HEK293T (cell line): ENCODE measurements at regions not wholly inside any gene's neighbourhood (a gene's known extent, or its start where the extent isn't known, plus 50 kb on each side); places are given as distances from the start of the nearest gene placed in this dataset.
"Not testable (repeated sequence)": the region's sequence is repeated elsewhere in the genome, so short reads cannot be mapped to it uniquely, and the experiment has no call there.

Source experiments
- CTCF ChIA-PET: fragments of 350-600 bp; formaldehyde crosslinking; extraction: SDS; loops from one replicate; lab custom pipeline; 2021; ENCODE audit warnings: antibody characterized with exemption, inconsistent platforms; lab: Yijun Ruan, JAX
- POLR2A ChIA-PET: fragments of 350-600 bp; formaldehyde crosslinking; extraction: SDS; loops from one replicate; lab custom pipeline; 2020; ENCODE audit warnings: antibody characterized with exemption, inconsistent platforms; lab: Yijun Ruan, JAX
- DNase-seq: peaks from one replicate; pipeline ENCODE4 v3.0.0; 2012; ENCODE audit warnings: mixed read lengths; ENCODE audit errors: extremely low spot score
- ARNT ChIP-seq: fragments of 450-650 bp; IDR thresholded peaks from 2 replicates; pipeline ENCODE4 v1.6.1; 2017; ENCODE audit warnings: mild to moderate bottlenecking
- BHLHE40 ChIP-seq: fragments of 450-650 bp; IDR thresholded peaks from 2 replicates; pipeline ENCODE4 v1.6.1; 2016; ENCODE audit warnings: mild to moderate bottlenecking, moderate library complexity, borderline replicate concordance
- CTBP1 ChIP-seq: fragments of 450-650 bp; IDR thresholded peaks from 2 replicates; pipeline ENCODE4 v1.6.1; 2016; ENCODE audit warnings: borderline replicate concordance
- ELF4 ChIP-seq: fragments of 450-650 bp; IDR thresholded peaks from 2 replicates; pipeline ENCODE4 v1.6.1; 2017; ENCODE audit warnings: antibody characterized with exemption
- FOXA1 ChIP-seq: fragments of 450-650 bp; IDR thresholded peaks from 2 replicates; pipeline ENCODE4 v1.6.1; 2016; ENCODE audit warnings: mild to moderate bottlenecking
- FOXK2 ChIP-seq: fragments of 450-650 bp; IDR thresholded peaks from 2 replicates; pipeline ENCODE4 v1.6.1; 2016; ENCODE audit warnings: mild to moderate bottlenecking
- FOXM1 ChIP-seq: fragments of 450-650 bp; IDR thresholded peaks from 2 replicates; pipeline ENCODE4 v1.6.1; 2017; ENCODE audit warnings: mild to moderate bottlenecking, borderline replicate concordance
- HDGF ChIP-seq: fragments of 450-650 bp; IDR thresholded peaks from 2 replicates; pipeline ENCODE4 v1.6.1; 2017; ENCODE audit warnings: antibody characterized with exemption, borderline replicate concordance
- L3MBTL2 ChIP-seq: fragments of 450-650 bp; conservative IDR thresholded peaks from 2 replicates; pipeline ENCODE4 v1.6.1; 2016; ENCODE audit warnings: mild to moderate bottlenecking
- LEF1 ChIP-seq: fragments of 450-650 bp; IDR thresholded peaks from 2 replicates; pipeline ENCODE4 v1.6.1; 2017; ENCODE audit warnings: mild to moderate bottlenecking, borderline replicate concordance
- NFRKB ChIP-seq: fragments of 450-650 bp; IDR thresholded peaks from 2 replicates; pipeline ENCODE4 v1.6.1; 2016; ENCODE audit warnings: mild to moderate bottlenecking, moderate library complexity
- PKNOX1 ChIP-seq: fragments of 450-650 bp; IDR thresholded peaks from 2 replicates; pipeline ENCODE4 v1.6.1; 2016
- SP1 ChIP-seq: fragments of 450-650 bp; IDR thresholded peaks from 2 replicates; pipeline ENCODE4 v1.6.1; 2017
- SUZ12 ChIP-seq: fragments of 450-650 bp; IDR thresholded peaks from 2 replicates; pipeline ENCODE4 v1.6.1; 2016; ENCODE audit warnings: mild to moderate bottlenecking
- TARDBP ChIP-seq: fragments of 450-650 bp; IDR thresholded peaks from 2 replicates; pipeline ENCODE4 v1.6.1; 2016
- ZNF384 ChIP-seq: fragments of 450-650 bp; IDR thresholded peaks from 2 replicates; pipeline ENCODE4 v1.6.1; 2016

GRCh38 chr2:19102696-19103423, 255.6 kb downstream of the OSR1 start:
- POLR2A ChIA-PET: no interaction called here
- DNase-seq: no peak

GRCh38 chr2:19101968-19102367, 256.5 kb downstream of the OSR1 start:
- no peak for DNase-seq
- TF ChIP-seq TARDBP (no peak), SUZ12 (no peak), L3MBTL2 (no peak), ARNT (no peak), BHLHE40 (no peak), CTBP1 (no peak), ZNF384 (no peak), FOXA1 (no peak), FOXK2 (no peak), ELF4 (no peak), SP1 (no peak), PKNOX1 (no peak), HDGF (no peak), LEF1 (no peak), NFRKB (no peak), FOXM1 (no peak)
- ChIA-PET POLR2A (no interaction called here), CTCF (no interaction called here)

More at GRCh38 chr2:19102696-19103423, 255.6 kb downstream of the OSR1 start:
- CTCF ChIA-PET: no interaction called here
- TF ChIP-seq HDGF (no peak), ELF4 (no peak), PKNOX1 (no peak), TARDBP (no peak), NFRKB (no peak), CTBP1 (no peak), L3MBTL2 (no peak), SP1 (no peak), SUZ12 (no peak), ZNF384 (no peak), FOXM1 (no peak), ARNT (no peak), LEF1 (no peak), BHLHE40 (no peak), FOXA1 (no peak), FOXK2 (no peak)

GRCh38 chr2:19100570-19100969, 257.9 kb downstream of the OSR1 start:
- TF ChIP-seq CTBP1 (no peak), BHLHE40 (no peak), L3MBTL2 (no peak), LEF1 (no peak), FOXA1 (no peak), ELF4 (no peak)
- DNase-seq: no peak
- ChIA-PET CTCF (no interaction called here), POLR2A (no interaction called here)

GRCh38 chr2:19099181-19099580, 259.2 kb downstream of the OSR1 start:
- no peak for DNase-seq
- ChIA-PET CTCF (no interaction called here), POLR2A (no interaction called here)
- no peak for TF ChIP-seq LEF1

- CTCF ChIA-PET: interaction anchor here (0.6 kb wide), 1 partner anchor 51 kb away, joined by 4 read pairs; no protein-coding TSS in a partner anchor
- no peak for DNase-seq
- TF ChIP-seq BHLHE40 (no peak), SP1 (no peak), LEF1 (no peak), HDGF (no peak), L3MBTL2 (no peak), ZNF384 (no peak), FOXK2 (no peak), PKNOX1 (no peak), FOXA1 (no peak), SUZ12 (no peak), CTBP1 (no peak), TARDBP (no peak), ELF4 (no peak), ARNT (no peak), FOXM1 (no peak), NFRKB (no peak)
- POLR2A ChIA-PET: no interaction called here
Observed at GRCh38 chr2:19098467-19099160, 259.8 kb downstream of the OSR1 start.

GRCh38 chr2:19089476-19089875, 268.9 kb downstream of the OSR1 start:
- POLR2A ChIA-PET, DNase-seq, CTCF ChIA-PET: not testable (repeated sequence)
